ENCODE measurements at regions not wholly inside any gene's neighbourhood (a gene's known extent, or its start where the extent isn't known, plus 50 kb on each side); places are given as distances from the start of the nearest gene placed in this dataset.

DNA sequence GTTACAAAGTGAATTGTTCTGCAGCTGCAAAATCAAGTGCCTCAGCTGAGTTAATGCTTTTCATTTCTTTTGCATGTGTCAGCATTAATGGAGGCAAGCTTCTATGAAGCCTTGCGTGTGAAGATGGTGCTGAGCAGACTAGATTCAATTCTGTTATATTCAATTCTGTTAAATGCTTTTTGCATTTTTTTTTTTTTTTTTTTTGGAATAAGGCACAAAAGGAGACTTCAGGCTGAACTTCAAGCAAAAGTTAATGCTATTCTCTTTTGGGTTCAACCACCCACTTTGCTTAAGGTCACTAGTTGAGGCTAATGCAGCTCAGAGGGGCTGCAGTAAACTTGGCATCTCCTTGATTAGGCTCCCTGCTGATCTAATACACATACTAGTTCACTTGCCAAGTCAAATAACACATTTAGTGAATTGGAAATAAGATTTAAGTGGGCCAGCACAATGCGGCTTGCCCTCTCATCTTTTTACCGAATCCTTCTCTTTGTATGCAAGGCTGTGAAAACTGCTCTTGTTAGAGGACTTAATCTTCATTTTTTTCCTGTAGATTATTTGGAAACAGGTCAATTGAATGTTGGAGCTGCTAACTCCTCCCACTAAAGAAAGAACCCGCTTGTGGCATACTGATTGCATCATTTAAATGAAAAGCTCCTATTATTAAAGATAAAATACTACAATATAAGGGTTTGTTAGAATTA is 1020.2 kb downstream of the NR2F1-AS1 start:
- H3K27ac ChIP-seq: peak overlapping the region; percentile 4
- TF ChIP-seq, protein P1, sequence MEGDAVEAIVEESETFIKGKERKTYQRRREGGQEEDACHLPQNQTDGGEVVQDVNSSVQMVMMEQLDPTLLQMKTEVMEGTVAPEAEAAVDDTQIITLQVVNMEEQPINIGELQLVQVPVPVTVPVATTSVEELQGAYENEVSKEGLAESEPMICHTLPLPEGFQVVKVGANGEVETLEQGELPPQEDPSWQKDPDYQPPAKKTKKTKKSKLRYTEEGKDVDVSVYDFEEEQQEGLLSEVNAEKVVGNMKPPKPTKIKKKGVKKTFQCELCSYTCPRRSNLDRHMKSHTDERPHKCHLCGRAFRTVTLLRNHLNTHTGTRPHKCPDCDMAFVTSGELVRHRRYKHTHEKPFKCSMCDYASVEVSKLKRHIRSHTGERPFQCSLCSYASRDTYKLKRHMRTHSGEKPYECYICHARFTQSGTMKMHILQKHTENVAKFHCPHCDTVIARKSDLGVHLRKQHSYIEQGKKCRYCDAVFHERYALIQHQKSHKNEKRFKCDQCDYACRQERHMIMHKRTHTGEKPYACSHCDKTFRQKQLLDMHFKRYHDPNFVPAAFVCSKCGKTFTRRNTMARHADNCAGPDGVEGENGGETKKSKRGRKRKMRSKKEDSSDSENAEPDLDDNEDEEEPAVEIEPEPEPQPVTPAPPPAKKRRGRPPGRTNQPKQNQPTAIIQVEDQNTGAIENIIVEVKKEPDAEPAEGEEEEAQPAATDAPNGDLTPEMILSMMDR (IDR thresholded peaks at IDR 0.05): no peak
- TF ChIP-seq ZFX (IDR thresholded peaks at IDR 0.05; ENCODE audit: borderline replicate concordance): no peak

DNA sequence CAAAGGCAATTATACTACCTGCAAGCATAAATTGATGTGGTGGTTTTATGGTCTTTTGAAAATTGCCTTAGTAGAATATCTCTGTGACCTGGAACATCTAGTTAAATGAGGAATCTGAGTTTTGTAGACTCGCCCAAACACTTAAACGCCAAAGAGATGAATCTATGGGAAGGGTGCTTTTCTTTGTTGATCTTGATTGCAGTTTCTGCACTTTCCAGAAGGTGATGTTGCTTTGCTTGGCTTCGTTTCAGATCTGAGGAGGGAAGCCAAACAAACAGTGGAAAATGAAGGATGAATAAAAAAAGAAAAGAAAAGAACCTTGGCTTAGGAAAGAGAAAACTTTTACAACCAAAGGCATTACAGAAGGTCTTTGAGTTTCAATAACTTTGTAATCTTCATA is 1021.2 kb downstream of the NR2F1-AS1 start:
- H3K27ac ChIP-seq: no peak overlapping the region
- TF ChIP-seq, protein P1 (IDR thresholded peaks at IDR 0.05): 0 out of 2 replicates have a peak, but pooled peaks have one; percentile 10
- TF ChIP-seq ZFX (IDR thresholded peaks at IDR 0.05; ENCODE audit: borderline replicate concordance): no peak

GRCh38 chr5:92559331-92559730 is 1021.7 kb downstream of the NR2F1-AS1 start:
- TF ChIP-seq, protein P1 (IDR thresholded peaks at IDR 0.05): no peak
- TF ChIP-seq ZFX (IDR thresholded peaks at IDR 0.05; ENCODE audit: borderline replicate concordance): no peak
- H3K27ac ChIP-seq: no peak overlapping the region

- TF ChIP-seq ZFX (IDR thresholded peaks at IDR 0.05; ENCODE audit: borderline replicate concordance): no peak
- TF ChIP-seq, protein P1 (IDR thresholded peaks at IDR 0.05): no peak
- H3K27ac ChIP-seq: no peak overlapping the region
Measured at GRCh38 chr5:92556747-92557146, 1024.3 kb downstream of the NR2F1-AS1 start.

DNA sequence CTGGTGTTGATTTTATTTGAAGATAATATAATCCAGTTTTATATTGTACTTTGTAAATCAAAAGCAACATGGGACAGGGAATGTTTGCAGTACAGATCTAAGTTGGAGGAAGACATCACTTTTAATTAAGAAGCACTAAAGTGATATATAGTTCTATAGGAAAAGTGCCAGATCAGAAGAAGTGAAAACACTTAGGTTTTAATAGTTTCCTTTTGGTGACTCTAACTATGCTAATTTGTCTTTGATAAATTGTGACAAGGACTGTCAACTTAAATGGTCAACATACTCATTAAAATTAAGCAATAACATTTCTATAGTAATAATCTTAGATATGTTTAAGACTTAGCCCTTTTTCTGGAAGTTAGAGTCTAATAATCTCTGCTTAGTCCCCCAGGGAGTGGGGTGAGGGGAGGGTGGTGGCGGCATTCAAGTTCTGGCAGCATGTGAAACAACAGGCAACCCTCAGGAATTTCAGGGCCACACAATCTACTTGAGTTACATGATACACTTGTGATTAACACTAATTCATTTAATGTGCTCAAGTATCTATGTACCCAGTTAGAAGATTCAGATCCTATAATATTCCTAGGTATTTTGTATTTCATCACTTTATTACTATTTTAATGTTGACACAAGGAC is 1026.5 kb downstream of the NR2F1-AS1 start:
- TF ChIP-seq, protein P1 (IDR thresholded peaks at IDR 0.05): no peak
- TF ChIP-seq ZFX (IDR thresholded peaks at IDR 0.05; ENCODE audit: borderline replicate concordance): no peak
- no peak overlapping the region for H3K27ac ChIP-seq

GRCh38 chr5:92553326-92553725 is 1027.7 kb downstream of the NR2F1-AS1 start:
- no peak for TF ChIP-seq ZFX (IDR thresholded peaks at IDR 0.05; ENCODE audit: borderline replicate concordance)
- TF ChIP-seq, protein P1 (IDR thresholded peaks at IDR 0.05): no peak
- no peak overlapping the region for H3K27ac ChIP-seq
